Astrocyte (in vitro differentiated cells and primary cell): ENCODE measurements at regions not wholly inside any gene's neighbourhood (a gene's known extent, or its start where the extent isn't known, plus 50 kb on each side); places are given as distances from the start of the nearest gene placed in this dataset.

Experiments
- EZH2 ChIP-seq: IDR thresholded peaks from 2 replicates; pipeline ENCODE4 v1.6.1; 2012; ENCODE audit warnings: mild to moderate bottlenecking, low read length, inconsistent platforms; ENCODE audit not compliant: insufficient read depth
- TF ChIP-seq, protein P1 (sequence below): IDR thresholded peaks from 2 replicates; pipeline ENCODE4 v1.5.1; 2011; ENCODE audit warnings: low read depth, mild to moderate bottlenecking, inconsistent platforms, low read length, moderate library complexity; ENCODE audit not compliant: insufficient read depth

DNA sequence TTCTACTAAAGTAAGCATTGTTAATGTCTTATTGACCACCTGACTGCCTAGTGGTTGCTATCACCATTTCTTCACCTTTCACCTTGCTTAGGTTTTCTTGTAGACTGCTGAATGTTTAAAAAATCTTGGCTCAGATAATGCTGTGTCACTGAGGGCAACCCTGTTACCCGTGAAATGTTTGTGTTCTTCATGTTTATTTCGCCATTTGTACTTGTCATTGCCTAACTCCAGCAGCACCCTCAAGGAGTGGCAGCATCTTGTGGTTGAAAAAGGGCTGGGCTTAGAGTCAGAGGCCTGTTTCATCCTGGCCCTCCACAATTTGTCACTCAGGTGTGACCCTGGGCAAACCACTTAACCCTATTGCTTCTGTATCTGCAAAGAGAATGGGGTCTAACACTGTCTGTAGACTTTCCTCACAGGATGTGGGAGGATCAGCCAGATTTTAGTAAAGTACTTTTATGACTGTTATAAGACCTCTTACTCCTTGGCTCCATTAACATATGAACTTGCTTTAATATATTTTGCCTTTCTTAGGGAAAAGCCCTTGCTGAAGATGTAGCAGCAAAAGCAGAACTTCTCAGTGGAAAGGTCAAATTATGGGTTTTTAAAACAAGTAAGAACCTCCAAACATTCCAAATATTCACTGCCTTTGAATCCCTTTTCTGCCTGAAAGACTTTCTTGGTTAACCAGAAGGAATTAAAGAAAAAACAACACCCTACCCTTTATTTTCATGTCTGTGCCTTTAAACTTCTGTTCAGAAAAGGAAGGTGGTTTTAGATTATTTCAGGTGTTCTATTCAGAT, 154.5 kb upstream of the C11orf87 start:
- TF ChIP-seq, protein P1, sequence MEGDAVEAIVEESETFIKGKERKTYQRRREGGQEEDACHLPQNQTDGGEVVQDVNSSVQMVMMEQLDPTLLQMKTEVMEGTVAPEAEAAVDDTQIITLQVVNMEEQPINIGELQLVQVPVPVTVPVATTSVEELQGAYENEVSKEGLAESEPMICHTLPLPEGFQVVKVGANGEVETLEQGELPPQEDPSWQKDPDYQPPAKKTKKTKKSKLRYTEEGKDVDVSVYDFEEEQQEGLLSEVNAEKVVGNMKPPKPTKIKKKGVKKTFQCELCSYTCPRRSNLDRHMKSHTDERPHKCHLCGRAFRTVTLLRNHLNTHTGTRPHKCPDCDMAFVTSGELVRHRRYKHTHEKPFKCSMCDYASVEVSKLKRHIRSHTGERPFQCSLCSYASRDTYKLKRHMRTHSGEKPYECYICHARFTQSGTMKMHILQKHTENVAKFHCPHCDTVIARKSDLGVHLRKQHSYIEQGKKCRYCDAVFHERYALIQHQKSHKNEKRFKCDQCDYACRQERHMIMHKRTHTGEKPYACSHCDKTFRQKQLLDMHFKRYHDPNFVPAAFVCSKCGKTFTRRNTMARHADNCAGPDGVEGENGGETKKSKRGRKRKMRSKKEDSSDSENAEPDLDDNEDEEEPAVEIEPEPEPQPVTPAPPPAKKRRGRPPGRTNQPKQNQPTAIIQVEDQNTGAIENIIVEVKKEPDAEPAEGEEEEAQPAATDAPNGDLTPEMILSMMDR, result no peak
- no peak for TF ChIP-seq EZH2
